Stimulated activated CD8-positive, alpha-beta memory T cell treated with anti-CD3 and anti-CD28 coated beads, Interleukin-7, amount 100 ng/mL, for 4 hours (primary cell): ENCODE measurements at regions not wholly inside any gene's neighbourhood (a gene's known extent, or its start where the extent isn't known, plus 50 kb on each side); places are given as distances from the start of the nearest gene placed in this dataset.
"Not testable (repeated sequence)": the region's sequence is repeated elsewhere in the genome, so short reads cannot be mapped to it uniquely, and the experiment has no call there.

ENCODE experiments used
- DNase-seq, 2 donors: peaks; one replicate each; pipeline ENCODE4 v3.0.0-alpha.2; 2020; ENCODE audit warnings: low read depth in 2 of 2

GRCh38 chr3:17905996-17906395, 163.6 kb upstream of the TBC1D5 start:
- no peak for DNase-seq

DNA sequence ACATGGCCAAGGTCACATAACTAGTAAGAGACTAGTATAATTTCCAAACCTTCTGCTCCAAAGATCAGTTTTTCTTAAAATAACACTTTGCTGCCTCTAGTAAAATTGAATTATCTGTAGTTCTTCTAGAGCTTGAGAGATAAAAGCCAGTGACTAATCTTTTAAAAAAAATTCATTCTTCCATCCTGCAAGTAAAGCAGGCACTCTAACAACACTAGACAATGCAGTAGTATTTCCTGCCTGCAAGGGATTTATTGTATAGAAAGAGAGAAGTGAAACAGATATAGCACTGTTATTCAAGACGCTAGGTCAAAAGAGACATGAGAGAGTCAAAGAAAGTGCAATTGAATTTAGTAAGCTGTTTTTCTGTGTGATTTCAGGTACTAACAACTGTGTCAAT, 159.5 kb upstream of the TBC1D5 start:
- DNase-seq, result no peak

- DNase-seq, result no peak
These were observed 152.1 kb upstream of the TBC1D5 start for GRCh38 chr3:17894434-17895060.

- no peak for DNase-seq
These were observed 148.9 kb upstream of the TBC1D5 start for GRCh38 chr3:17891139-17891856.

DNA sequence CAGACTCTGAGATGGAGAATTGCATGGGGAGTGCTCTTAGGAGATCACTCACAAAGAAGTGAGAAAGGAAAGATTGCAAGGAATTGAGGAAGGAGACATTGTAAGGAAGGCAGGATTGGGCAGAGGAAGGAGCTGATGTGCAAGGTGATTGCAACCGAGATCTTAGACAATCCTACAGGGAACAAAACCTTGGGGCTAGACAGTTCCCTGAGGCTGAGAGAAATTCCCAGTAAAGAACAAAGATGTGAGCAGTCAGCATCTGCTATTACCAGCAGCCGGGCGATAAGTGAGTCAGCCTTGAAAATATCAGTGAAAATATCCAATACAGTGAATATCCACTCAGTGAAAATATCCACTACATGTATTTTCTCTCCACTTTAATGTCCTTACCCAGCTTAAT, 143.6 kb upstream of the TBC1D5 start:
- no peak for DNase-seq

DNA sequence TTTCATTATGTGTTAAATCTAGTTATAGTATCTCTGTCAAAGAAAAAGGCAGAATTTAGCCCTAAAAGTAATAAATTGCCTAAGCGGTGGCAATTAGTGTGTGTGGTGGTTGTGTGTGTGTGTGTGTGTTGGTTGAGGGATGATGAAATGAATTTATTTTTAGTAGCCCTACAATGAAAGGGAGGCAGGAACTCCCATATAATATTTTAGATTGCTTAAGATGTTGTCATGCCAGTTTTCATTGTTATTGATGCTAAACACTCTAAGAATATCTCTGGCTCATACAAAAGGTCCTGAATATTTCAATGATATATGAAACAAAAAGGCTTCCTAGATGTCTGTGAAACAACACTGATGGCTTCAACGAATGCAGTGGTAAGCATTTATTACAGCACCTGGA, 140.6 kb upstream of the TBC1D5 start:
- DNase-seq, result no peak

GRCh38 chr3:17877299-17877698, 134.9 kb upstream of the TBC1D5 start:
- no peak for DNase-seq

- no peak for DNase-seq
These were observed 132.2 kb upstream of the TBC1D5 start for GRCh38 chr3:17874636-17875035.

DNA sequence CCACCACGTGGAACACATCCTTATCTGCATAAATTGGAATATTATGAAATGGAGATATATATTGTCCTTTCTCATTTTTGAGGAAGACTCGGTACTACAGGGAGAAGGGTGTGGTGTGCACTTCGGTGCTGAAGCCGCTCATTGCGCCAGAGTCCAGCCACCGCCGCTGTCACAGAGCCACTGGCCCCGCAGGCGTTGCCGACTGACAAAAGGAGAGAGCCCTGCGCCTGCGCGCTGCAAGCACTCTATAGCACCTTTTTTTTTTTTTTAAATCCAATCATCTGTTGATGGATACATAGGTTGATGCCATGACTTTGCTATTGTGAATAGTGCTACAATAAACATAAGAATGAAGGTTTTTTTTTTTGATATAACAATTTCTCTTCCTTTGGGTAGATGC, 130.0 kb upstream of the TBC1D5 start:
- no peak for DNase-seq

GRCh38 chr3:17865631-17866030, 123.2 kb upstream of the TBC1D5 start:
- no peak for DNase-seq

- no peak for DNase-seq
These were observed 119.0 kb upstream of the TBC1D5 start for GRCh38 chr3:17861476-17861875.

GRCh38 chr3:17860840-17861471, 118.5 kb upstream of the TBC1D5 start:
- DNase-seq, result not testable (repeated sequence)

DNA sequence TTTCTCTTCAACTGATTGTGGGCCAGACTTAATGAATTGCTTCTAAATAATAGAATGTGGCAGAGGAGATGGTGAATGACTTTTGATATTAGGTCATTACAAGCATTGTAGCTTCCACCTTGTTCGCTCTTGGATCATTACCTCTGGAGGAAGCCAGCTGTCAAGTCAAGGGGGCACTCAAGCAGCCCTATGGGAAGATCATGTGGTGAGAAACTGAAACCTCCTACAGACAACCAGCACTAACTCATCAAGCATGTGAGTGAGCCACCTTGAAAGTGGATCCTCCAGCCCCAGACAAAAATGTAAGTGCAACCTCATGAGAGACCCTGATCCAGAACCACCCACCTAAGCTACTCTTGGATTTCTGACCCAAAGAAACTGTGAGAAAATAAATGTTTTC, 109.8 kb upstream of the TBC1D5 start:
- DNase-seq, result no peak

DNA sequence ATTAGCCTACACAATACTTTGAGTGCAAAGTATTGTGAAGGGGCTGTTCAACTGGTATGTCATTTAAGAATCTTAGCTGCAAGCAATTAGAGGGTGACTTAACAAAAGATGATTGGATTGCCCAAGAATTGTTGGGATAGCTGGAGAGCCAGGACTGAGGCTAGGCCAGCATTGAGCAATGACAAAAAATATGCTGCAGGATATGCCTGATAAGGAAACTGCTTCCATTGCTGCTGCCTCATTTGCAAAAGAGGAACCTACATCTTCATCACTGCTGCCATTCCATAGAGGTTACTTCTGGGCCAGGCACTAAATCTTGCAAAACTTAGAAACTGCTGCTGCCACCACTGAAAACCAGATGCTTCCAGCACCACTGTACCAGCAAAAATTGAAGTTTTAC, 108.0 kb upstream of the TBC1D5 start:
- DNase-seq, result no peak

GRCh38 chr3:17848102-17848501, 105.7 kb upstream of the TBC1D5 start:
- DNase-seq, result no peak

GRCh38 chr3:17847156-17847555, 104.7 kb upstream of the TBC1D5 start:
- DNase-seq, result no peak

DNA sequence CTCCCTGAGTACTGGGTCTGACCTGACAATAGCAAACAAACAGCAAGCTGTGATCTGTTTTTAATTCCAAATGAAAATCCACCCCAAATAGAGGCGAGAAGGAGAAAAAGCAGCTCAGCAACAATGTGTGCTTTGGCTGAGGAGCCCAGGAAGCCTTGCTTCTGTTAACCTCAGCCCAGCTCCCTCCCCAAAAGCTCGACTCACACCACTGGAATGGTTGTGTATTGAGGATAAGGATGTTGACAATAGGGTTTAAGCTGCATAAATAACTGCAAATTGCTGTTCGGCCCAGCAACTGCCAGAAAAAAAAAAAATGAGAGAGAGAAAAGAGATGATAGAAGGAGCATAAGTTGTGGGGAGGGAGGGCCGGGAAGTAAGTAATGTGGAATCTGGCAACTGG, 104.0 kb upstream of the TBC1D5 start:
- DNase-seq, result no peak

DNA sequence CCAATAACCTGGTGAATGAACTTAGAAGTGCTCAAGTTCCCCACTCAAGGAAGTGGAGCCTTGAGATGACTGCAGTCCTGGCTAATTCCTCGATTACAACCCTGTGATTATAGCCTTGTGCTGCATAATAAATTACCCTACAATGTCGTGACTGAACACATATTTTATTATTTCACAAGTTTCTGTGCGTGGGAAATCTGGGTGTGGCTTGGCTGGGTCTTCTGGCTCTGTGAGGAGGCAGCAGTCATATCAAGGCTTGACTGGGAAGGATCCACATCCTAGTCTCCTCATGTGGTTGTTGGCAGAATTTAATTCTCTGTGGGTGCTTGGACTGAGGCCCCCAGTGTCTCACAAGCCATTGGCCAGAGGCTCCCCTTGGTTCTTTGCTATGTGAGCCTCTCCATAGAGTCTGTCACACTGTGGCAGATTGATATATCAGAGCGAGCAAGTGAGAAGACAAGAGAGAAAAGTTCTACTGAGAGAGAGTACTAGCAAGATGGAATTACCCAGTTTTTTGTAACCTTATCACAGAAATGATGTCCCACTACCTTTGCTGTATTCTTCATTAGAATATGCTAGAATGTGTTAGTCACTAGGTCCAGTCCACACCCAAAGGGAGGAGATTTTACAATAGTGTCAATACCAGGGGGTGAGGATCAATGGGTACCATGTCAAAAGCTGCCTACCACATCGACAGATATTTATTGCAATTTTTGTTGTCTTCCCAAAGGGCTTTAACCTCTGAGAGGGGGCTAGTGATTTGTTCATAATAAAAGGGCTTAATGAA, 102.8 kb upstream of the TBC1D5 start:
- no peak for DNase-seq

GRCh38 chr3:17844236-17844635, 101.8 kb upstream of the TBC1D5 start:
- DNase-seq, result no peak

GRCh38 chr3:17841190-17841828, 98.9 kb upstream of the TBC1D5 start:
- peak; percentile 33 to 46 for DNase-seq

DNA sequence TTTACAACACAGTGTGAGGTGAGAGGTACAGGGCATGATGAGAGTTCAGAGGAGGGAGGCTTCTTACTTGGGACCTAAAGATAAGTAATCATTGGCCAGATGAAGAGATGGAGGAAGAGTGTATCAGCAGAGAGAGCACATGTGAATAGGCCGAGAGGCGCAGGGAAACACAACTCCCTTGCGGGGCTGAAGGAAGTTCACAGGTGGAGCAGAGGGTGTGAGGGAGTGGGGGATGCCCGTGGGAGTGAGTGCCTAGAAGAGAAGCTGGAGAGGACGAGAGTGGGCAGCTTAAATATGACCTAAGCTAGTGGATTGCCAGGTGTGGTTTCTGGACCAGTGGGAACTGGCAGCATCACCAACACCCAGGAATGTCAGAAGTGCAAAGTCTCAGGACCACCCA, 98.2 kb upstream of the TBC1D5 start:
- DNase-seq, result no peak

DNA sequence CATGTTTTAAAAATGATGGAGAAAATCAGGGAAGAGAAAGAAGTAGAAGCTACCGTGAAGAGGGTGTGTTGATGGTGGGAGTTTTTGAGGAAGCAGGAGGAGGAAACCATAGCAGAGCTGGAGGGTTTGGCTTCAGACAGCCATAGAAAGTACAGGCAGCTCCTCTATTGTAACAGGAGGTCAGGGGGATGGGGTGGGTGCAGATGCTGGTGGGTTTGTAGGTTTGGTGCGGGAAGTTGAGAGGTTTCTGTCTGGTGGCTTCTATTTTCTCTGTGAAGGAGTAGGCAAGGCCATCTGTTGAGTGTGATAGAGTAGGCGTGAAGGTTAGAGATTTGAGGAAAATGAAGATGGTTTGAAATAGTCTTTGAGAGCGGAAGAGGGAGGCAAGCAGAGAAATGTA, 97.7 kb upstream of the TBC1D5 start:
- DNase-seq, result no peak
